ENCODE measurements at regions not wholly inside any gene's neighbourhood (a gene's known extent, or its start where the extent isn't known, plus 50 kb on each side); places are given as distances from the start of the nearest gene placed in this dataset.
A peak's percentile ranks its signal among the peaks of the same experiment; 100 is the strongest.

GRCh38 chr6:130583268-130583667 lies 217.5 kb downstream of the TMEM200A start:
- peak; percentile 11; the same call in 1 of the 2 replicates for TF ChIP-seq CTCF (conservative IDR thresholded peaks at IDR 0.05)
- no peak for TF ChIP-seq ZFX (IDR thresholded peaks at IDR 0.05)

Data from C4-2B (cell line).